ENCODE measurements at regions not wholly inside any gene's neighbourhood (a gene's known extent, or its start where the extent isn't known, plus 50 kb on each side); places are given as distances from the start of the nearest gene placed in this dataset.

GRCh38 chr18:76771192-76771799, 51.1 kb upstream of the ZNF236 start:
- DNase-seq: no peak

GRCh38 chr18:76767954-76768353, 54.4 kb upstream of the ZNF236 start:
- DNase-seq: no peak

DNA sequence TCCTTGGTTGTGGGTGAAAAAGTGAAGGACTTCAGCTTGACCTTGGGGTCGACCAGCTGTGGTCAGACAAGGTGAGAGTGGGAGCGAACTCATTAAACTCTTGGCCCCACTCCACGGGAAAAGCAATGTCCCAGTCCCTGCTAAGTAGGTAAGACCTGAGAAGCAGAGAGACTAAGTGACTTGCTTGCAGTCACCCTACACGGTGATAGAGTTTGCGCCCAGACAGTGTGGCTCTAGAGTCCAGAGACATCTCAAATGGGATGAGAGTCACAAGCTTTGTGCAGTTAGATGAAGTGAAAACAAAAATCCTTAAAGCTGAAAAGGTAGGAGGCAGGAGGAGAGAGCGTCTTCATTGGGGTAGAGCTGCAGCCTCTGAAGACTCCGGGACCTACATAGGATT, 55.9 kb upstream of the ZNF236 start:
- no peak for DNase-seq

DNA sequence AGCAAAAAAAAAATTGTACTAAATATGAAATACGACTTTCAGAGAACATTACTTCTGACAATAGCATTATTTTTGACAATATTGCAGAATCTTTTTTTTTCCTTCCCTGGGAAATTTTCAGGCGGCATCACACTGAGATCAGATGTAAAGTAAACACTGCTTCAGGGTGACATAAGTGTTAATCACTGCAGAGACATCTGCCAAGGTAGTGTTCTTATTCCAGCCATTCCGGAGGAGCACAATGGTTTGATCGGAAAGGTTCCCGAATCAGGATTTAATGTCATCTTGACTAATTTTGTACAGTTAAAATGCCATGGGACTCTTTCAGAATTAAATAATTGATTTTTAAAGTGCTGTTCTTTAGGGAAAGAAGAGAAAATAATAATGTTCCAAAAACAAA, 56.7 kb upstream of the ZNF236 start:
- no peak for DNase-seq

DNA sequence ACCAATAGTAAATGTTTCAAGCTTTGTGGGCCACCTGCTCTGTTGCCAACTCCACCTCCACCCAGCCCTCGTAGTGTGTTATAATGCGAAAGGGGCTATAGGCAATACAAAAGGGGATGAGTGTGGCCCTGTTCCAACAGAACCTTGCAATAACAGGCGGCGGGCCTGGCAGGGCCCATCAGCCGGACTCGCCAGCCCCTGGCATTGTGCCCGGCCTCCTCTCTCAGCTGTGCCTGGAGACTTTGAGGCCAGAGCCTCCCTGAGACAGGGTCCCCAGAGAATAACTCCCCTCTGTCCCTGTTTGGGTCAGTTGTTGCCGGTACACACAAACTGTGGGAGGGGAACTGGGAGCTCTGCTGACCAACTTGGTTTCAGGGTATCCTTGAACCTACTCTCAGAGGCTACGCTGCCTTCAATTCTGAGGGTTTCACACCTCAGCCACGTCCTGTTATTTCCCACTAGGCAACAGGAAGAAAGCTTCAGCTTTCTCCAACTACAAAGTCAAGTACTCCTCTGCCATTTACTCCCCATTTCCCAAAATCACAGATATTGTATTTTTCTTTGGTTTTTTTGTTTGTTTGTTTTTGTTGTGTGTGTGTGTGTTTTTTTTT, 58.0 kb upstream of the ZNF236 start:
- no peak for DNase-seq

DNA sequence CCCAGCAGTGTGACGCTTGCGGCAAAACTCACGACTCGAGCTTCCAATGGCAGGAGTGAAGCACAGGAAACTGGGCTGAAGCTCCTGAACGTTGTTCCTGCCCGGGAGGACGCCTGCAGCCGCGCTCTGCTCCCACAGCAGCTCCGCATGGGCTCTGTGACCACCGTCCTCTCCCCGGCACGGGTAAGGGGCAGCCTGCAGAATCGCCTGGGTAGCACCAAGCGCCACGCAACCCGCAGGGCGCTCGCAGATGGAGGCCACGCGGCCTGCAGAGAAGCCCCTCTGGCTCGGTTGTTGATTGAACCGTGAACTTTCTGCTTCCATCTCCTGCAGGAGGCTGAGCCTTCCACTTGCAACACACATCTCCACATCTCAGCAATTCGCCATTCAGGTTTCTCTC, 63.3 kb upstream of the ZNF236 start:
- no peak for DNase-seq

GRCh38 chr18:76757925-76758324, 64.4 kb upstream of the ZNF236 start:
- no peak for DNase-seq

GRCh38 chr18:76757335-76757734, 65.0 kb upstream of the ZNF236 start:
- no peak for DNase-seq

DNA sequence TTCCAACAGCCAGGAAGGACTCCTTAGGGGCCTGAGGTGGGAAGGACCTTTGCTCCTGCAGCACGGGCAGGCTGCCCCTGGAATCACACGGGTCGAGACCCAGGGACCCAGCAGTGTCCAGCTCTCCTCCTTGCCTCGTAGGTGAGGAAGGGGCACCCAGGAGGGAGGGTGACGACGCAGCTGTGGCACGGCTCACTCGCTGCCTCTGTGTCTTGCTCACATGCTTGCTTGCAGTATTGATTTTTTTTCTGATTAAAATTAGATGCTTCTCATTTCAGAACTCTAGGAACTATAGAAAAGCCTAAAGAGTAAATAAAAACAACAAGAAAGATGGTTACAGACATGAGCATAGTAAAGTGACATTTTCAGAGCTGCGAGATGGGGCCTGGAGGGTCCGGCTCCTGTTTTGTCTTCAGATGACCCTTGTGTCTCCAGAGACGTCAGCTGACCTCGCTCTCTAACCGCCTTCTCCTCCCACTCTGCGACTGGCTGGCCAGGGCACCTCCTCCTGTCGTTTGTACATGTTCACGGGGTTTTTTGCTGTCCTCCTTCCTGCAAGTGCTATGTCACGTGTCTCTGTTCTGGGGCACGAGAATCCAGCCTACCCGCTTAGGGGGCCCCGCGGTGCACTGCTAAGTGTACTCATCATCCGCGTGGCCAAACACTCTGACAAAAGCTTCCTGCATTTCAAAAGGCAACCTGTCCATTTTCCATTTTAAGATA, 65.7 kb upstream of the ZNF236 start:
- no peak for DNase-seq

DNA sequence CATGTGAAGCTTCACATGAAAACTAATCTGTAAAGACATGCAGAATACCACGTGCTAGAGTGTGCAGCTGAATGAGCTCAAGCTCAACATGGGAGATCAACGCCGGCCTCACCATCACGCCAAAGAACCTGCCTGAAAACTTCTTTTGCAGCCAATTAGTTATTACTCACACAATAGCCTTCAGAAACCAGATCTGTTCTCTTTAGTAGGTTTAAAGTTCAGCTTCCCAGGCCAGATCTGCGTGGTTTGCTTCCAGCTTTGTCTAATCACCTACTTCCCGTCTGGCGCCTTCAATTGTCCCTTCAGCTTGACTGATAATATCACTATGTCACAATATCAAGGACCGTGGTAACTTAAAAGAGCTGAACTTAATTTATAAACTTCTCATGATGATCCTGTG, 68.0 kb upstream of the ZNF236 start:
- DNase-seq: no peak

DNA sequence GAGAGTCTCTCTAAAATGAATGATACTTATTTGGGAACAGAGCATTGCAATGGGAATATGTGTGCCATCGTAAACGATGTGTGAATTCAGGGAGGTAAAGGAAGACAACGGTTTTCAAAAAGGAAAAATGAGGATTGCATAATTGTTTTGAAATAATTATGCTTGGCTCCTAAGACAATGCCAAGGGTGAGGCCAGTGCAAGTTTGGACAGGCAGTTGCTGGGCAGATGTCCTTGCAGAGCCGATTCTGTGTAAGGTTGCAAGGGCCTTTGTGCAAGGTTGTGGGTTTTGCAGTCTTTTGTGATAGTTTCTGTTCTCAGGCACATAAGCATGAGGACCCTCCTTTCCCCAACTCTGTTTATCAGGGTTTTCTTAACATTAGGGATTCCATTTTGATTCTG, 70.0 kb upstream of the ZNF236 start:
- DNase-seq: no peak

- DNase-seq: no peak
Observed at GRCh38 chr18:76750917-76751890, 71.2 kb upstream of the ZNF236 start.

- no peak for DNase-seq
Observed at GRCh38 chr18:76750269-76750668, 72.1 kb upstream of the ZNF236 start.

DNA sequence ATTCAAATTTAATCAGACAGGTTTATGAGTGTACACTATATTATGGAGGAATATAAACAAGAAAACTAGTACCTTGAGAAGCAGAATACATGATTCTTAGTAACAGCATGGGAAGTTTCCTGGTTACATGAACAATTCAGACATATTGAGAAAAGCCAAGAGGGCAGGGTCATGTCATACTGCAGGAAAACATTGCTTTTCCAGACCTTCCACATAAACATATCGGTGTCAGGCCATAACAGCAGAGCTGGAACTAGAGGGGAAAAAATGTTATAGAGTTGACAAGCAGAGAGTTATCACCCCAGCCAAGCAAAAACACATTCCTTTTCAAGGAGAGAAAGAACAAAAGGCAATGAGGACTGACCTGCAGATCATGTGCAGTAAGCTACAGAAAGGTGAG, 74.7 kb upstream of the ZNF236 start:
- DNase-seq: no peak

DNA sequence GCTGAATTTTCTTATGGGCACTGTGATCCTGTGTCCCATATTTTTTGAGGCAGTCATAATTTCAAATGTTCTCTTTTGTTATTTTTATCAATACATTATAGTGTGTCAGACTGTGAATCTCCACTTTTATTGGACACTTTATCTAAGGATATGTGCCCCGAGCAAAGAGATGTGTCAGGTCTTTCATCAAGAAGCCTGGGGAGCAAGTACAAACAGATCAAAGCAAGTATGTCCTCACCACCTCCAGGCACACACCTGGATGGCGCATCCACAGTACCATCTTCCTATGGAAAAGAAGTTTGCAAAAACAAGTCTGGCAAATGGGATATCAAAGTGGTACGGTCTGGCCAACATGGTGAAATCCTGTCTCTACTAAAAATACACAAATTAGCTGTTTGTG, 81.0 kb upstream of the ZNF236 start:
- DNase-seq: no peak

DNA sequence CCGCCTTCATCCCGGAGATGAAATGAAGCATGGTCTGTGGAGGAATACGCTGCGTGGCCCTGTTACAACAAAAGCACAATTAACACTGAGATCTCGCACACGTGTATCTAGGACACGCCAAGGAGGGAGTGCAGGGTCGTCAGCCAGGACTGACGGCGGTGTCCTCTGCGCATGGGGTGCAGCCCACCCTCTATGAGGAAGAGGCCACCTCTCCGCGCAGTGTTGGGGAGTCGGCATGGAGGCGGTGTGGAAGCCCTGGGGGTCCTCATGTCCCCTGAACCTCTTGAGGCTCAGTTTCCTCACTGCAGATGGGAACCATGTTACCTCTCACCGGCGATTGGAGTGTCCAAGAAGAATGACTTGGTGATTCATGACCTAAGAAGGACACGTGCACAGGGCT, 86.0 kb upstream of the ZNF236 start:
- DNase-seq: no peak

GRCh38 chr18:76730901-76731300, 91.5 kb upstream of the ZNF236 start:
- no peak for DNase-seq

GRCh38 chr18:76727589-76727988, 94.8 kb upstream of the ZNF236 start:
- DNase-seq: no peak

DNA sequence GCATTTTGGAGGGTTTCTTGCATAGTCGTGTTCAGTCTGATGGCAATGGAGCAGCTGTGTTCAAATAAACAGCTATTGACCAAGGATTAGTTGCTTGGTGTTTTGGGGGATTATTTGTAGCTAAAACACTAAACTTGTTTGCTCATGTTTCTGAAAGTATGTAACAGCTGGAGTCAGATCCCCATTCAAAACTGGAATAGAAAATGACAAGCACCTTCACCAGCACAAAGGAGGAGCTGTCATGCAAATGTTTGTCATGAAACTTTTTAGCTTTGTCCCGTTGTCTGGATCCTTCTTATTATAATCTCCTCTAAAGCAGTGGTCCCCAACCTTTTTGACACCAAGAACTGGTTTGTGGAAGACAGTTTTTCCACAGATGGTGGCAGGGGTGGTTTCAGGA, 96.9 kb upstream of the ZNF236 start:
- no peak for DNase-seq

DNA sequence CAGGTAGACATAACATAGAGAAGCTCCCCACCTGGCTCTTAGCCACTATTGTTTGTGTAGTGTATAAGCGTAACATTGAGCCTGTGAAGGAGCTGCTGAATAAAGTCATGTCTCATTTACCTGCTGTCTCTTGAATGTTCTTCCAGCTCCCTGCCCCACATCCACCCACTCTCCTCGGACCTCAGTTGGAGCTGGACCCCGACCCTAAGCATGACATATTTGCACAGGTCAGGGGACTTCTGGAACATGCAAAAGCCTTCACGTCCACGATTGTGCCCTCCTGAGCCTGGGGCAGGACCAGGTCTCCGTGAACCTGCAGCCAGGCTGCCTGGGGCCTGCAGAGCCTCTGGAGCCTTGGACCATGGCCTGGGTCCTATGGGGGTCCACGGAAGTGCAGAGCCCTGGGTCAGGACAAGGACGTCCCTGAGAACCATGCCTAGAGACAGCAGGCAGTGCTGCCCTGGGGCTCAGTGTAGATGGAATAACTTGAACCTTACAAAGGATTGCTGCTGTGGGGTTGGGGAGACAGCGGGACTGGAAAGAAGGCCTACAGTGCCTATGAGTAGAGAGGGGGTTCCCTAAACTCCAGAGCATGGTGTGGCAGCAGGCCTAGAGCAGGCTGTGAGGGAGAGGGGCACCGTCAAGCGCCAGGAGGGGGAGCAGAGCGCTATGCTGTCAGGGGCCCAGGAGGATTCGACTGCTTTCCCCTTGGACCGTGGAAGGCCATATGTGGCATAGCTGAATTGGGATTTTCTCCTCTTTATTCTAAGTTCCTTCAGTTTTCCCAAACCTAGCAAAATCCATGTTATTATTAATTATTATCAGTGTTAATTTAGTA, 99.9 kb upstream of the ZNF236 start:
- DNase-seq: no peak

- peak; percentile 71 for DNase-seq
Observed at GRCh38 chr18:76721207-76721996, 101.0 kb upstream of the ZNF236 start.

DNA sequence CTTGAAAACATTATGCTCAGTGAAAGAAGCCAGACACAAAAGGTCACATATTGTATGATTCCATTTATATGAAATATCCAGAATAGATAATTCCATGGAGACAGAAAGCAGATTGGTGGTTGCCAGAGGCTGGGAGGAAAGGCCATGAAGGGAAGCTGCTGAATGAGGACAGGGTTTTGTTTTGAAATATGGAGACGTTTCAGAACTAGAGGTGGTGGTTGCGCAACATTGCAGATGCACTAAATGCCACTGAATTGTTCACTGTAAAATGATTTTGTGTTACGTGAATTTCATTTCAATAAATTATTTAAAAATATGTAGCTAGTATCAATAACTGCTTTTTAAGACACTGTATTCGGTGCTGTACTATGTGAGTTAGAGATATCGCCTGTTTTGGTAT, 101.7 kb upstream of the ZNF236 start:
- no peak for DNase-seq

Measured in CD4-positive, alpha-beta T cell treated with Interleukin-17A for 4 hours (primary cell).